ENCODE measurements at regions not wholly inside any gene's neighbourhood (a gene's known extent, or its start where the extent isn't known, plus 50 kb on each side); places are given as distances from the start of the nearest gene placed in this dataset.

GRCh38 chr12:89779090-89779489 lies 70.5 kb upstream of the ATP2B1 start:
- Histone ChIP-seq H3K27me3 (ENCODE audit: insufficient read depth in 3 of 3, low read length in 2 of 3) (no peaks in the 10 kb centered on the region), H3K36me3 (ENCODE audit: insufficient read depth in 1 of 2, low read depth in 1 of 2) (no peaks in the 10 kb centered on the region), H3K9me3 (no peaks in the 10 kb centered on the region), H3K27ac (no peak overlapping the region), H3K4me3 (no peak overlapping the region), H3K4me1 (no peaks in the 10 kb centered on the region)
- WGBS, 3 donors = 96 to 97% (median 97%) methylated on average over 1 of the region's 1 CpG
- DNase-seq = no peak
- no peak for ATAC-seq
- TF ChIP-seq CTCF (IDR thresholded peaks at IDR 0.05) = no peak
- intact Hi-C loops (cut with DNase I) = no loop called here

- Histone ChIP-seq H3K4me3 (no peak overlapping the region), H3K9me3 (no peaks in the 10 kb centered on the region), H3K27me3 (ENCODE audit: insufficient read depth in 3 of 3, low read length in 2 of 3) (no peaks in the 10 kb centered on the region), H3K4me1 (no peaks in the 10 kb centered on the region), H3K36me3 (ENCODE audit: insufficient read depth in 1 of 2, low read depth in 1 of 2) (no peaks in the 10 kb centered on the region), H3K27ac (no peak overlapping the region)
- intact Hi-C loops (cut with DNase I) = no loop called here
- DNase-seq (no peak), ATAC-seq (no peak)
- 87 to 95% (median 89%) methylated on average over 2 of the region's 2 CpGs for WGBS, 3 donors
- TF ChIP-seq CTCF (IDR thresholded peaks at IDR 0.05) = no peak
Observed at GRCh38 chr12:89777733-89778379, 69.2 kb upstream of the ATP2B1 start.

GRCh38 chr12:89775986-89776365 lies 67.3 kb upstream of the ATP2B1 start:
- DNase-seq = no peak
- Histone ChIP-seq H3K36me3 (ENCODE audit: insufficient read depth in 1 of 2, low read depth in 1 of 2) (no peaks in the 10 kb centered on the region), H3K4me1 (no peaks in the 10 kb centered on the region), H3K27me3 (ENCODE audit: insufficient read depth in 3 of 3, low read length in 2 of 3) (no peaks in the 10 kb centered on the region), H3K9me3 (no peaks in the 10 kb centered on the region), H3K4me3 (no peak overlapping the region), H3K27ac (no peak overlapping the region)
- 43 to 53% (median 46%) methylated on average over 3 of the region's 3 CpGs for WGBS, 3 donors
- no peak for ATAC-seq
- no peak for TF ChIP-seq CTCF (IDR thresholded peaks at IDR 0.05)
- intact Hi-C loops (cut with DNase I) = no loop called here

- Histone ChIP-seq H3K4me1 (no peaks in the 10 kb centered on the region), H3K27me3 (ENCODE audit: insufficient read depth in 3 of 3, low read length in 2 of 3) (no peaks in the 10 kb centered on the region), H3K36me3 (ENCODE audit: insufficient read depth in 1 of 2, low read depth in 1 of 2) (no peaks in the 10 kb centered on the region), H3K4me3 (no peak overlapping the region), H3K27ac (no peak overlapping the region), H3K9me3 (no peaks in the 10 kb centered on the region)
- TF ChIP-seq CTCF (IDR thresholded peaks at IDR 0.05) = no peak
- WGBS, 3 donors = 35 to 49% (median 40%) methylated on average over 6 of the region's 6 CpGs
- DNase-seq (no peak), ATAC-seq (no peak)
- intact Hi-C loops (cut with DNase I) = no loop called here
Observed at GRCh38 chr12:89775063-89775985, 66.7 kb upstream of the ATP2B1 start.

Measured in psoas muscle (tissue), 7 donors.